Left renal cortex interstitium (tissue), 4 donors: ENCODE measurements at regions not wholly inside any gene's neighbourhood (a gene's known extent, or its start where the extent isn't known, plus 50 kb on each side); places are given as distances from the start of the nearest gene placed in this dataset.
A peak's percentile ranks its signal among the peaks of the same experiment; 100 is the strongest.

ENCODE experiments used
- DNase-seq, 4 donors: peaks; one replicate each; pipeline ENCODE4 v3.0.0-alpha.2; 2013; ENCODE audit warnings: low read depth in 4 of 4, low spot score in 2 of 4, missing footprints in 1 of 4

GRCh38 chr13:58032676-58033460 is 401.3 kb downstream of the PCDH17 start:
- no peak for DNase-seq

GRCh38 chr13:58043971-58044370 is 412.4 kb downstream of the PCDH17 start:
- no peak for DNase-seq

GRCh38 chr13:58048670-58049069 is 417.1 kb downstream of the PCDH17 start:
- no peak for DNase-seq

- DNase-seq: no peak
Observed at GRCh38 chr13:58051396-58051795, 419.9 kb downstream of the PCDH17 start.

- no peak for DNase-seq
Observed at GRCh38 chr13:58051807-58052375, 420.3 kb downstream of the PCDH17 start.

- no peak for DNase-seq
Observed at GRCh38 chr13:58056426-58056825, 424.9 kb downstream of the PCDH17 start.

- no peak for DNase-seq
Observed at GRCh38 chr13:58059624-58060023, 428.1 kb downstream of the PCDH17 start.

GRCh38 chr13:58080806-58081205 is 449.3 kb downstream of the PCDH17 start:
- no peak for DNase-seq

GRCh38 chr13:58081301-58081820 is 449.8 kb downstream of the PCDH17 start:
- no peak for DNase-seq

- no peak for DNase-seq
Observed at GRCh38 chr13:58083064-58083463, 451.5 kb downstream of the PCDH17 start.

GRCh38 chr13:58085274-58085673 is 453.7 kb downstream of the PCDH17 start:
- DNase-seq: no peak

GRCh38 chr13:58085819-58086218 is 454.3 kb downstream of the PCDH17 start:
- DNase-seq: no peak

- no peak for DNase-seq
Observed at GRCh38 chr13:58087566-58087965, 456.0 kb downstream of the PCDH17 start.

GRCh38 chr13:58093394-58093793 is 461.9 kb downstream of the PCDH17 start:
- peak in 2 of 4 donors; percentile 5 to 9 for DNase-seq

GRCh38 chr13:58097831-58098230 is 466.3 kb downstream of the PCDH17 start:
- no peak for DNase-seq

- no peak for DNase-seq
Observed at GRCh38 chr13:58119351-58119750, 487.8 kb downstream of the PCDH17 start.

GRCh38 chr13:58119804-58120203 is 488.3 kb downstream of the PCDH17 start:
- no peak for DNase-seq

- no peak for DNase-seq
Observed at GRCh38 chr13:58126496-58126895, 495.0 kb downstream of the PCDH17 start.

GRCh38 chr13:58134012-58134411 is 502.5 kb downstream of the PCDH17 start:
- DNase-seq: no peak

- no peak for DNase-seq
Observed at GRCh38 chr13:58134525-58134924, 503.0 kb downstream of the PCDH17 start.

GRCh38 chr13:58142952-58143351 is 511.4 kb downstream of the PCDH17 start:
- no peak for DNase-seq

- DNase-seq: no peak
Observed at GRCh38 chr13:58144616-58145015, 513.1 kb downstream of the PCDH17 start.
